ENCODE measurements at regions not wholly inside any gene's neighbourhood (a gene's known extent, or its start where the extent isn't known, plus 50 kb on each side); places are given as distances from the start of the nearest gene placed in this dataset.
"Not testable (repeated sequence)": the region's sequence is repeated elsewhere in the genome, so short reads cannot be mapped to it uniquely, and the experiment has no call there.

DNA sequence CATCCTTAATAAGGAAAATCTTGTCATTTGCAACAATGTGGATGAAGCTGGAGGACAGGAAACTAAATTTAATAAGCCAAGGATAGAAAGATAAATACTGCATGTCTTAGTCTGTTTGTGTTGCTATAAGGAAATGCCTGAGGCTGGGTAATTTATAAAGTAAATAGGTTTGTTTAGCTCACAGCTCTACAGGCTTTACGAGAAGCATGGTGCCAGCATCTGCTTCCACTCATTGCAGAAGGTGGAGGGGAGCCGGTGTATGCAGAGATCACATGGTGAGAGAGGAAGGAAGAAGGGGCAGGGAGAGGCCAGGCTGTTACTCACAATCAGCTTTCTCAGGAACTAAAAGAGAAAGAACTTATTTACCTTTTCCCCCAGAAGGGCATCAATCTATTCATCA is 118.9 kb upstream of the SMLR1 start:
- FAIRE-seq (no peak), DNase-seq (ENCODE audit: low spot score) (no peak)

DNA sequence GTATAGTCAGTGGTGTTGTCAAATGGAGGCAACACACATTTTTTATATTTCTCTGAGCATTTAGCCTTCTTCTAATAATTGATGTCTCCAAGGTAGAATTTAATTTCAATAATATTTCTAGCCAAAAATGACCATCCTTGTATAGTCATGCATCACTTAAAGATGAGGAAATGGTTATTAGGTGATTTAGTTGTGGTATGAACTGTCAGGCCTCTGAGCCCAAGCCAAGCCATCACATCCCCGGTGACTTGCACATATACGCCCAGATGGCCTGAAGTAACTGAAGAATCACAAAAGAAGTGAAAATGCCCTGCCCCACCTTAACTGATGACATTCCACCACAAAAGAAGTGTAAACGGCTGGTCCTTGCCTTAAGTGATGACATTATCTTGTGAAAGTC is 115.6 kb upstream of the SMLR1 start:
- not testable (repeated sequence) for DNase-seq (ENCODE audit: low spot score); FAIRE-seq

DNA sequence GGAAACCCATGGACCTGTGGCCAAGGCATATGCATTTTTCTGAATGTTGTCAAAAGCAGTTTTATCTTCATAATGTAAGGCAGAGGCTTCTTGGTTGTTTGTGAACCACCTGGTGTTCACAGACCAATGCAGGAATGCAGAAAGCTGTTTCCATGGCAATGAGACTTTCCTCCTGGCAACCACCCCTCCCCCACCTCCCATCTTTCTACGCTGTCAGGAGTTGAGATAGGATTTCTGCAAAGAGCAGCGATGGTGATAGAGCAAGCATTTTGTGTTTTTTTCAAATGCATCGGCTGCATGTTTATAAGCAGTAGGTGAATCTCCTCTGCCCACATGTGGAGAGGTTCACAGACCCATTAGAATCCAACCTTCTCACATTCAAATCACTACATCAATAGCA is 114.1 kb upstream of the SMLR1 start:
- FAIRE-seq: no peak
- no peak for DNase-seq (ENCODE audit: low spot score)

DNA sequence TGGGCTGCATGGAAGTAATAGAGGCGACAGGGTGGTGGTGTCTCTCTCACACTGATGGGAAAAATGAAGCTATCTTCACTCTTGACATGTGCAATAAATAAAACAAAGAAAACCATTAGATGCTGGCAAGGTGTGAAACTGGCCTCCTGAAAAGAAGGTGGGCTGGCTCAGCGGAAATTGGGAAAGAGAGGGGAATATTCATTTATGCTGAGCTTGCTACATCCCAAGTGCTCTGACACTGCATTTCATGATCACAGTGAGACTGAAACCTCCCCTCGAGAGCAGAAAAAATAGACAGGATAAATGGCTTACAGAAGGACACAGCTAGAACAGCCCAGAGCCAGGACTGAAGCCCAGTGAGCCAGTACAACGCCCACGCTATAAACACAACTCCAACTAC is 112.1 kb upstream of the SMLR1 start:
- DNase-seq (ENCODE audit: low spot score): no peak
- no peak for FAIRE-seq

DNA sequence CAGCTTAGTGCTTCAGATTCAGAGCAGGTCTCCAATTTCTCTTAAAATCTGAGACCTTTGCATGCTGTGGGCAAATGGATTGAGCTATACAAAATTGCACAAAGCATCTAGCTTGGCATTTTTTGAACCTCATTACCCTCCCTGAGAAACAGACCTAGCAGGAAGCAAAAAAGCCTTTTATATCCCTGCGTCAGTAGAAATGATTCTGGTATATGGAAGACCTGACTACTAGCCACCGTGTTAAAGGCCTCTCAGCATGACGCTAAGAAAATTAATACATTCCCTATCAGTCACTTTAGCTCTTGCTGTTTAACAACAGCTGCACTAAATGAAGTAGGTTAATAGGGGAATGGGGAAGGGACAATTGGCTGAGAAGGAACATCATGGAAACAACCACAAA is 110.7 kb upstream of the SMLR1 start:
- FAIRE-seq (no peak), DNase-seq (ENCODE audit: low spot score) (no peak)

DNA sequence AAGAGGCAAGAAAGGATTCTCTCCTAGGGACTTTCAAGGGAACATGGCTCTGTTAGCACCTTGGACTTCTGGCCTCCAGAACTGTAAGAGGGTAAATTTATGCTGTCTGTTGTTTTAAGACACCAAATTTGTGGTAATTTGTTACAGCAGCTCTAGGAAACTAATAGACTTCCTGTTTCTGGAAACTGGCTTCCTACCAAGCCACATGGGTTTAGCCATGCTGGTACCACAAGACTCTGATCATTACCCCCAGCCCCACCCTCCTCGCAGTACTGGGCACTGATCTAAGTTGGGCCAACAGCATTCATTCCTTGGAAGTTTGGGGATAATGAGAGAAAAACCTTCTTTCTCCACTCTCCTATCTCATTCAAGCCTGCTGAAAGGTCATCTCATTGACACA is 109.5 kb upstream of the SMLR1 start:
- no peak for FAIRE-seq
- no peak for DNase-seq (ENCODE audit: low spot score)

DNA sequence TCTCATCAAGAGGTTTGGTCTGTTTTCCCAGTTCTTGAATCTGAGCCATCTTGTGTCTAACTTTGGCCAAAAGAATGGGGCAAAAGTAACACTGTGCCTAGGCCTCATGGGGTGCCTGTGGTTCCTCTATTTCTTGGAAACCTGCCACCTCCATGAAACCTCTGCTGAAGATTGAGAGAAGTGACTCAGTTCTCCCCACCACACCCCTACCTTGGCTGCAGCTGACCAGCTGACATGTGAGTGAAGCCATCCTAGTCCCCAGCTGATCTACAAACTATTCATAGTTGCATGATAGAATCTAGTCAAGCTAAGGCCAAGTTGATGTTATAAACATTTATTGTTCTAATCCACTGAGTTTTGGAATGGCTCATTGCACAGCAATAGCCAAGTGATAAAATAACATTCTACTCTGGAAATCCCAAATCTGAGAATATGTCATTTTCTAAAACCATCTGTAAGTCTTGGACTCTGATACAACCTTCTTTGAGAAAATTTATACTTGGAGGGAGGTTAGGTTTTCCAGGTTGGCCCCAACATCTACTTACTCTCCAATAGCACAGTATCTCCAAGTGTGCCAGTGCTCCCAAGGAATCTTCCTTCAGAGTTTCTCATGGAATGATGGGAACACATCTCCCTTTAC is 107.0 kb upstream of the SMLR1 start:
- DNase-seq (ENCODE audit: low spot score) (no peak), FAIRE-seq (no peak)

DNA sequence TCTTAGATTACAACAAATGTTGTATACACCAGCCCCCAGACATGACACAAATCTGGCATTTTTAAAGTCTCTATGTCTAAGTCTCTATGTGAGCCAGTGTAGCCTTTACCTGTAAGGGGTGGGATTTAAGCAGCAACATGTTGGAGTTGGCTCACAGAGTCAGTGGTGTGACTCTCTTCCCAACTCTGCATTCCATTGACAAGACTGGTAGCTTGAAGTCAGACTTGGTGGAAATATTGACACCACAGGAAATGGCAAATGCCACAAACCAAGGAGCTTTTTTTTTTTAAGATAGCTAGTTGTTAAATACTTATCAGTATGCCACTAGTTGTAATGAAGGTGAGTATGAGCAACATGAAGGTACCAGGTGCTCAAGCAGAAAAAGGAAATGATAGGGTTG is 103.1 kb upstream of the SMLR1 start:
- no peak for FAIRE-seq

DNA sequence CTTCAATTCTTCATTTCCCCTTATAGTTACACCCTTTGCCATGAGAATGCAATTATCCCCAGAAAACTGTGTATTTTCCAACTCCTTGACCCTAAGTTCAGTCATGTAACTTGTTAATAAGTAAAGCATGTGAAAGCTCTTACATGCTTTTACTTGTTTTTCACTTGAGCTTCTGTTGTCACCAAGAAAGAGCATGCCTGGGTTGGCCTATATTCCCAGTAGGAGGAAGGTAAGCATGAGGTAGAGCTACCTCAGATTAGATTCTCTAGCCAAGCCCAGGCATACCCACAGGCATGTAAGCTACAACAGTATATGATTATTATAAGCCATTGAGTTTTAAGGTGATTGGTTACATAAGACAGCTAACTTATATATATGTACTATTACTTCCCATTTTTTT is 101.7 kb upstream of the SMLR1 start:
- DNase-seq (ENCODE audit: low spot score) (no peak), FAIRE-seq (no peak)

More for the DNA sequence above, 103.1 kb upstream of the SMLR1 start:
- no peak for DNase-seq (ENCODE audit: low spot score)

DNA sequence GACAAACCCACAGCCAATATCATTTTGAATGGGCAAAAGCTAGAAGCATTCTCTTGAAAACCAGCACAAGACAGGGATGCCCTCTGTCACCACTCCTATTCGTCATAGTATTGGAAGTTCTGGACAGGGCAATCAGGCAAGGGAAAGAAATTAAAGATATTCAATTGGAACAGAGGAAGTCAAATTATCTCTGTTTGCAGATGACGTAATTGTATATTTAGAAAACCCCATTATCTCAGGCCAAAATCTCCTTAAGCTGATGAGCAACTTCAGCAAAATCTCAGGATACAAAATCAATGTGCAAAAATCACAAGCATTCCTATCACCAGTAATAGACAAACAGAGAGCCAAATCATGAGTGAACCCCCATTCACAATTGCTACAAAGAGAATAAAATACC is 99.1 kb upstream of the SMLR1 start:
- FAIRE-seq: not testable (repeated sequence)

DNA sequence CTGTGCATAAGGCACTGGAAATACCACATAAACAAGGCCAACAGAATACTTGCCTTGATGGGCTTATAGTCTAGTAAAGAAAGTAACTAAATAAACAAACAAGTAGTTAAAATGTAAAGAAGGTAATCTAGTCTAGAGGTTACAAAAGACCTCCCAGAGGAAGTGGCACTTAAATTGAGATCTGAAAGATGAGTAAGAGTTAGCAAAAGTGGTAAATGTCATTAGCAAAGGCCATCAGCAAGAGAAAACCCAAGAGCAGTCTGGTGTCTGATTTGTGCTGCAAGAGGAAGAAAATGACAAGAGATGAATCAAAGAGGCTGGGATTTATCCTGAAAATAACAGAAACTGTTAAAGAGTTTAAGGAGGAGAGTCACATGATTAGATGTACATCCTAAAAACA is 96.6 kb upstream of the SMLR1 start:
- no peak for DNase-seq (ENCODE audit: low spot score)
- no peak for FAIRE-seq

More for the DNA sequence above, 99.1 kb upstream of the SMLR1 start:
- DNase-seq (ENCODE audit: low spot score): not testable (repeated sequence)

DNA sequence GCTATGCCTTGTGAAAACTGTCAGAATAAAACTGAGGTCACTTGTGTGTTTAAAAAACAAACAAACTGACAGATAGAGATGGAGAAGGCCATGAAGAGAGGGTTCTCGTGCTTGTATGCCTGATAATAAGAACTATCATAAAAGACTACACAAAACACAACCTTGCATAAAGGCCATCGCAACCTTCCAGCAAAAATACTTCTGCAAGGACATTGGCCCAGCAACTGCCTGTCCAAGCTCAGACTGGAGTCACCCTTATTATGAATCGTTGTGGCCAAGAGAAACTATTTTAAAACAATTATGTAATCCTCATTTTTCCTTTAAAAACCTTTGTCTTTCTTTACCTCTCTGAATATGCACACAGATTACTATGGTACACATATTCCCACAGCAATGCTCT is 93.0 kb upstream of the SMLR1 start:
- FAIRE-seq (no peak), DNase-seq (ENCODE audit: low spot score) (no peak)

DNA sequence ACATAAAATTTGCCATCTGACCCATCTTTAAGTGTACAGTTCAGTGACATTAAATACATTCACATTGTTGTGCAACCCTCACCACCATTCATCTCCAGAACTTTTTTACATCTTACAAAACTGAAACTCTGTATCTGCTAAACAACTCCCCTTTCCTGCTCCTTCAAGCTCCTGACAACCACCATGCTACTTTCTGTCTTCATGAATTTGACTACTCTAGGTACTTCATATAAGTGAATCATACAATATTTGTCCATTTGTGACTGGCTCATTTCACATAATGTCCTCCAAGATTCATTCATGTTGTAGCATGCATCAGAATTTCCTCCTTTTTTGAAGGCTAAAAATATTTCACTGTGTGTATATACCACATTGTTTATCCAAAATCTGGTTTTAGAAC is 86.9 kb upstream of the SMLR1 start:
- FAIRE-seq (no peak), DNase-seq (ENCODE audit: low spot score) (no peak)

DNA sequence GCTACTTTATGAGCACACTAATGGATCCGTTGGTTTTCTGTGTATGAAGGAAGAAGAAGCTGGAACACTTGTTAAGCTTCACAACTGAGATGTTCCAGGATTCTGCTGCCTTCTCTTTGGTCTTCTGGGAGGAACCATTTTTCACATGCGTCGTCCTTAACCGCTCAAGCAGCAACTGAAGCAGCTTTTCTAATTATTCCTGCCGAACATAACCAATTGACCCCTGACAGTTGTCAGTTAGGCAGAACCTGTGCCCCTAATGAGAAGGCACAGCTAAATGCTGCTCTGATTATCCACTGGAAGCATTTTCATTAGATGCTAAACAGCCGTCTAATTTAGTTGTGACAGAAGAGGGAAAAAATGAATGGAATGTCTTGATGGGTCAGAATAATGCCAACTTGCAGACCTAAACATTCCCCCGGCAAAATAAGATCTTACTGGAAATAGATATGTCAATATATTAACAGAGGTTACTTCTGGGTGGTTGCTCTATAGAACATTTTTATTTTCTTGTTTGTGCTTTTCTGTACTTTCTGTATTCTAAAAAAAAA is 85.0 kb upstream of the SMLR1 start:
- FAIRE-seq (no peak), DNase-seq (ENCODE audit: low spot score) (no peak)

DNA sequence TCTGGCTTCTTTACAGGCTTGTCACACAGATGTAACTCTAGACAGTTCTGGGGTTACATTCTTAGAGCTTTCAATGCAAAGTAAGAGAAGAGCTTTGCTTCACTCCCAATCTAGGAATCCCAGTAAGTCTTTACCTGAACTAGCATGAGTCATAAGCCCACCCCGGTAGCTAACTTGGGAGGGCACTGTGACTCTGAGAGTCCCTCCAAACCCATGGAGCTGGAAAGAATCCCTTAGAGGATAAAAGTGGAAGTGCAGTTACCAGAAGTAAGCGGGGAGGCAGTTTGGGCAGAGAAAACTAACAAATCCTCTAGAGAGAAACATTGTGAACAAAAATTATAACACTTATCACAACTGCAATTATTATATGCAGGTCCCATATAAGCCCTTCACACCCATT is 84.0 kb upstream of the SMLR1 start:
- no peak for FAIRE-seq
- no peak for DNase-seq (ENCODE audit: low spot score)

DNA sequence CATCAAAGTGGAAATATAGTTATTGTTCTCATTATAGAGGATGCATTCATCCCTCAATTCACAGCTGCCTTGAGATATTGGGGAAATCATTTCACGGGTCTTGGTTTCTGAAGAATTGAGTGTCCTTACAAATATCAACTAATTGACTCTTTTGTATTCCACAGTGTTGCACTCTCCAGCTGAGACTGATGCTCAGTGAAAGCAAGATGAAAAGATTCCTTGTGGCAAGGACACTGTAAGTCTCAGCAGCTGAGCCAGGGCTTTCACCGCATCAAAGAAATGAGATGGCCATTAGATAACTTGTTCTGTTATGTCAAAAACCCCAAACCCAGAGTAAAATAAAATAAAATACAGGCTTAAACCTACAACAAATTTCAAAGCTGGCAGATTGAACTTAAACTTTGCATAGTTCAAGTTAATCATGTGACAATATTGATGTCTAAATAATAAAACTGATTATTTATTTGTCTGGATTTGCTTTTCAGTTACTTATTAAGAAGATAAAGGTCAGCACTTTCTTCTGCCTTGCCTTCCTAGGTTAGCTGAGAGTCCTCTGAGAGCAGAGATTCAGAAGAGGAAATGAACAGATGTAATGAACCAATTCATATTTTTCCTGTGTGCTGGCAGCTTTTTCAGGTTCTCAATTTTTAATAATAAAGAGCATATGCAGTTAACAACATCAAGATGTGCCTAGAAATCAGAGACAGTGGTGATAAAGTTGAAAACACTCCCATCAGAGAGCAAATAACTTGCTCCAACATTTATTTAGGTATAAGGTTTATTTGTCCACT is 82.4 kb upstream of the SMLR1 start:
- no peak for FAIRE-seq
- no peak for DNase-seq (ENCODE audit: low spot score)

DNA sequence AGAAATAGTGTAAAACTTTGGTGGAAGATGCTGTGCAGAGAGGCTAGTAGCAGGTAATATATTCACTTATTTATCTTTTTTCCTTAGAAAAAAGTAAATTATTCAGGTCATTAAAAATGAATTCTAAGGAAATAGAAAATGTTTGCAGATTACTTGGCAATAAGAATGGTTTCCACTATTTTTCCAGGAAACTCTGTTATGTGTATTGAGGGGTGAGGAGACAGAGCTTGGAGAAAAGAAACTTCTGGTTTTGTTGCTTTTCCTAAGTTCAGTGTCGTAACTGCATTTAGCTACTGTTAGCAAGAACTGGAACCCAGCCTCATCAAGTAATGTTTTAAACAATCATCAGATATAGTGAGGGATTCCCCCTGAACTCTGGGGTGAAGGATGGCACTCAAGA is 79.2 kb upstream of the SMLR1 start:
- no peak for FAIRE-seq
- DNase-seq (ENCODE audit: low spot score): no peak

DNA sequence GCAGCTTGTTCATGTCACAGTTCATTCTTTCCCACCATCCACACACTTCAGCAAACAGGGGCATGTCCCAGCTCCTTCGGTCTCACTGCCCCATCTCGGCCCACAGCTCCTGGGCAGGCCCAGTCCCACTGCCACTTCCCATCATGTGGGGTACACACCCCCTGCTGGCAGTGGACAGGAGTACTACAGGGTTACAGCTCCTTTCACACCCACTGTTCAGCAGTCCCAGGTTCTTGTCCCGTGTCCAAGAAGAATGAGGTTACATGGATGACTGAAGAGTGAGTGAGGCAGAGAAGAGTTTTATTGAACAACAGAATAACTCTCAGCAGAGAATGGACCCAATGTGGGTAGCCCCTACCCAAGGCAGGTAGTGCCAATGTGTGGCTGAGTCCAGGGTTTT is 77.8 kb upstream of the SMLR1 start:
- no peak for DNase-seq (ENCODE audit: low spot score)
- FAIRE-seq: no peak

DNA sequence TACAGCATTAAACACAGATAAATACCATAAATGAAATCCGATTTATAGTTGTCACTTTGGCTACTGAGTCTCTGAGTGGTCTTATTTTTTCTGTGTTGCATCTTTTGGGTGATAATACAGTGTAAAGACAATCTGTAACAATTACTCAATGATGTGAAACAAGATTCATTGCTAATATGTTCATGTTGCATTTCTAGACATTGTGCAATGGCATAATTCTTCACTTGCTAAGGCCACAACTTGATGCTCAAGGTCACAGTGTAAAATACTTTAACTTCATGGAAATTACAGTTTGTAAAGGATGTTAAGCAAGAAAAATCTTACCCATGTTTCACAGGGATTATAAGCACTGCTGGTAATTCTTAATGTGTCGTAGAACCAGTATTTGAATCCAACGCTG is 74.9 kb upstream of the SMLR1 start:
- DNase-seq (ENCODE audit: low spot score) (no peak), FAIRE-seq (no peak)

DNA sequence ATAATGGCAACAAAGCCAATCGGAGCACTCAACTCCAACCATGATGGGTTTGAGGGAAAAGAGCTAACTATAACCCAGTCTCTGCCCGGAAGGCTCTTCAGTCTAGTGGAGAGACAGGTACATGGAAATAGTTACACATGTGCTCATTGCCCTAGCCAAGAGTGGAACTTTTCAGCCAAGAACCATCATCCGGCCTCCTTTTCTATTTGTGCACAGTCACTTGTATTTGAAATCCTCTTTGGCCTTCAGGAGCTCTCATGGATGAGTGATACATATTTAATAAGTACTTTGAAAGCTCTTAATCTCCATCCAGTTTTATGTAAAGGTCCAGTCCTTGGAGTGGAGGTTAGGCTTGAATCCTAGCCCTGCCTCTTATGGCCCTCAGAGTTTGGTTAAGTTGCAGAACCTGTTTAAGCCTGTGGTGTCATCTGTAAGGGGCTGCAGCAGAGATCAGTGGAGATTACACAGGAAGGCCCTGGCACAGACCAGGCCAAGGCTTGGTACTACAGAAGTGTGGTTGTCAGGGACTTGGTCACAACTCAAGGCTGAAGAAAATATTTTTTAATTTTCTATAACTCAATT is 72.3 kb upstream of the SMLR1 start:
- FAIRE-seq (no peak), DNase-seq (ENCODE audit: low spot score) (no peak)

DNA sequence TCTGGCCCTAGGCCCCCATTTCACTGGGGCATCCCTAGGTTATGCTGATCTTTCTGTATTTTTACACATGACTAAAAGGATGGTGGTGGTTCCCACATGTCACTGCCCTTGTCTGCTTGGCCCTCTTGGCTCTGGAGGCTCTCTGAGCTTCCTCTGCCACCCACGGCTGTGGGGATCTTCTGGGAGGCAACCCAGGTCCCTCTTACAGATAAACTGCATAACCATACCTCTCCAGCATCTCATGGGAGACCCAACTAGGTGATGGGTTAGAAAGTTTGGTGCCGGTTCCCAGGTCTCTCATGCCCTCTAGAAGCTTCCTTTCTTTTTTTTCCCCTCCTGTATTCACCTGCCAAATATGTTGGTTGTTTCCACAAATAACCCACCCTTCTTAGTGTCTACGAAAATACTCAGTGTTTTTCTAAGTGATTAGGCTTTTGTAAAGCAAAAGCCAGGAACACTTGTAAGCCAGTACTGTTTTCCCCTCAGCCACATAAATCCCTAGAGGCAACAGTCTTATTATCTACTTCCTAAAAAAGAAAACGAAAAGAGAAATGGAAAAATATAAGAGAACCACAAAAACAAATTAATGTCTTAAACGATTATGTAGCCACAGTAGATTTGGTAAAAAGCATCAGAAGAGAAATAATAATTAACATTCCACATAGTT is 71.7 kb upstream of the SMLR1 start:
- no peak for FAIRE-seq

DNA sequence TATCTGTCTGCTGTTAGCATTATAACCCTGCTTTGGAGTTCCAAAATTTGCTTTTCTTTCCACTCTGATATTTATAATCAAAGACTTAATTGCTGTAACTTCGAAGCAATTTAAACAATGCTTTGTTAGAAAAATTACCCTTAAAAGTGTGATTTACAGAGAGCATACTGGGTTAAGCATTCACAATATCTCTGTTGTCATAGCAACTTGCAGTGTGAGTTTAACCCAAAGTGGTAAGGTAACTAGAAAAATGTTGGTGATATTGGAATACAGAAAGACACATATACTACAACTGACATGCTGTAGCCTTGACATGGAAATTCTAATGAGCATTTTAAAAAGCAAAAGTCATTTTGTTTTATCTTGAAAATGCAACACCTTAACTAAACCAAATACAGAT is 70.4 kb upstream of the SMLR1 start:
- FAIRE-seq: no peak
- no peak for DNase-seq (ENCODE audit: low spot score)

More for the DNA sequence above, 71.7 kb upstream of the SMLR1 start:
- DNase-seq (ENCODE audit: low spot score): no peak

Measured in RCC 7860 (cell line).